NOMO-1 treated with dmso at 0.1 percent for 144 hours (cell line): ENCODE measurements at regions not wholly inside any gene's neighbourhood (a gene's known extent, or its start where the extent isn't known, plus 50 kb on each side); places are given as distances from the start of the nearest gene placed in this dataset.
A peak's percentile ranks its signal among the peaks of the same experiment; 100 is the strongest.

Experiments
- DNase-seq: peaks from one replicate; lab custom pipeline; 2025; ENCODE audit not compliant: unreplicated experiment; lab: John Stamatoyannopoulos, UW

DNA sequence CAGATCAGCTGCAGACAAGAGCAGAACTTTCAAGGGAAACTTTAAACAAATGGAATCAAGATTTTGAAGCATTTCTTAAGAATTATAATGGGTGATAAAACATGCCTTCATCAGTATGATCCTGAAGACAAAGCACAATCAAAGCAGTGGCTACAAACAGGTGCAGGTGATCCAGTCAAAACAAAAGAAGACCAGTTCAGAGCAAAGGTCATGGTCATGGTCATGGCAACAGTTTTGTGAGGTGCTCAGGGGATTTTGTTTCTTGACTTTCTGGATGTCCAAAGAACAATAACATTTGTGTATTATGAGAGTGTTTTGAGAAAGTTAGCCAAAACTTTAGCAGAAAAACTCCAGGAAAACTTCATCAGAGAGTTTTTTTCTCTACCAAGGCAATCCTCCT lies 681.7 kb upstream of the PTBP2 start:
- DNase-seq = no peak

- no peak for DNase-seq
These were observed 680.1 kb upstream of the PTBP2 start for GRCh38 chr1:96041470-96041869.

DNA sequence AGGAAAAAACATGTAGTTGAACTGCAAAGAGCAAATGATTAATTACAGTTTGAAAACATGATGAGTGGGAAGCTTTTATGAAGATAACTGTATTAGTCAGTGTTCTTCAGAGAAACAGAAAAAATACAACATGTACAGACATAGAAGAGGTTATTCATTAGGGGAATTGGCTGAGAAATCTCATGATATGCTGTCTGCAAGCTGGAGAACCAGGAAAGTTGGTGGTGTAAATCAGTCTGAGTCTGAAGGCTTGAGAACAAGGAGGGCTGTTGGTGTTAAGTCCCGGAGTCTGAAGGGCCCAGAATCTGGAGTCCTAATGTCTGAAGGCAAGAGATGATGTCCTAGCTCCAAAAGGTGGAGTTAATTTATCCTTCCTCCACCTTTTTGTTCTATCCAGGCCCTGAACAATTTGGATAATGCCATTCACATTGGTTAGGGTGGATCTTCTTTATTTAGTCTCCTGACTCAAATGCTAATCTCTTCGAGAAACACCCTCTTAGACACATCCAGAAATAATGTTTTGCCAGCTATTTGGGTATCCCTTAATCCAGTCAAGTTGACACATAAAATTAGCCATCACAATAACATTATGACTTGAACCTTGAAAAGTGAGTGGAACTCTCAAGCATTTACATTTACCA lies 672.9 kb upstream of the PTBP2 start:
- DNase-seq = no peak

DNA sequence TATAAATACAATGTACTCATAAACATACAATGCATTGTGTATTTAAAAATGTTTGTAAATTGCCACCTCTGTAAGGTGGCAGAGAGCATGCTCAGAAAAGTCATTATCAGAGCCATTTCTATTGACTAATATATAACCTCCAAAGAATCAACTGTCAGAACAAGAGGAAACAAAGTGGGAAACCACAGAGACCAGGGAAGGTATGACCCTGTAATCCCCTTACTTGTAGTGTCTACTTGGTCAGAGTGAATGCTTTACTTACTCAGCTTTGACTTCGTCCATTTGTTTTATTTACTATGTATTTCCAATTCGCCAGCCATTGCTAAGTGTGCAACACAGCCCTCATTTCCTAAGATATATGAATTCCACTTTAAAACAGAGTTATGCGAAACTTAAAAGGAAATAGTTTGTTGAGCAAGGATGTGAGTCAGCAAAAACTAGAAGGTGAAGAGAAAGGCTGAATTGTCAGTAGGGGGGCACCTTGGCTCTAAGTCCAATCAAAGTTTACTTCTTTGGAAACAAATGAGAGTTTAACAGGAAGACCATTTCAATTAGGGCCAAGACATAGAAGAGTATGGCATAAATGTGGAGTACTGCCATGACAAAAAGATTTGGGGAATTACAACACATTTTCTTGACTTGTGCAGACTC lies 671.7 kb upstream of the PTBP2 start:
- DNase-seq = peak; percentile 29

DNA sequence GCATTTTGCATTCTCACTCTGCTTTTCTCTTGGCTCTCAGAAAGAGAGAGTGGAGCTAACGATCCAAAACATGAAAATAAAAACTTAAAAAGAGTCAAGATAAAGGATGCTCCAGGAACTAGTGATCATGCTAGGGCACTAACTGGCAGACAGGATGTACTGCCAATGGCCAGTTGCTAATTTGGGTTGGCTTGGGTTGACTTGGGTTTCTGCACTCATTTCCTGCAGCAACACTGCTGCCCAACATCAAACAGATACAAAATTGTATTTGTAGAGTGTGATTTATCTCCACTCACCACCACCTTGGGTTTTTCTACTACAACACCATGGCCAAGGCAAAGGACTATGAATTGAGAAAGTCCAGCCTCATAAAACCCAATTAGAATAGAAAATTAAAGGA lies 662.3 kb upstream of the PTBP2 start:
- DNase-seq = no peak

DNA sequence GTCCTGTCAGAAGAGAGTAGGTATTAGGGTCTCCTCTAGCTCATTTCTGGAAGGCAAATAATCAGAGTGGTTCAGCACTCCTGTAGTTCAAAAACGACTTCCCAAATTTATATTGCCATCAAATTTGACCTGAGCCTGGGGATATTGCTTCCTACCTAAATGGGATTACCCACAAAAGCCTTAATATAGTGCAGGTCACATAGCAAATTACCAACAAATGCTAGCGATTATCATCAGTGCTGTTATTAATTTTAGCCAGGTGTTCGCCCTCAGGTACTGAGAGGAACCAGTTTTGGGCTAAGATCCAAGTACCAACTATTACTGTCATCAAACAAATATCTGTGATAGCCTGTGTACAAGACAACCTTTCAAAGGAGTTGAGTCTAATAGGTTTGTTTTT lies 661.8 kb upstream of the PTBP2 start:
- no peak for DNase-seq

- DNase-seq = no peak
These were observed 661.0 kb upstream of the PTBP2 start for GRCh38 chr1:96060621-96061020.

GRCh38 chr1:96072021-96072420 lies 649.6 kb upstream of the PTBP2 start:
- no peak for DNase-seq

DNA sequence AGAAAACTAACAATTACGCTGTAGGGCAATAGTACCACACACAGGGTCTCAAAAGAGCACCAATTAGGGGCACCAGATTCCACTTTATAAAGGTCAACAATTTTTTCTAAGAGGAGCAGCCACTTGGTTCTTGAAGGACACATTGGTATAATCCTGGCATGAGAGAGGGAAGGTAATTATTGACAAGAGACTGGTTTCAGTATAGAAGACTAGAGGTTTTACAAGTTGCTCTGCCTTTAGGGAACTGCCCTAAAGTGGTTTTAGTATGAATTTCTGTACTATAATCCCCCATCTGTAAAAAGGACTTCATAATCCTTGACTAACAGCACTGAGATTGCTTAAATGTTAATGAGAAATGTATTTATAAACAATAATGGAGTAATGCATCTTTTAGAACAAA lies 648.5 kb upstream of the PTBP2 start:
- DNase-seq = no peak

GRCh38 chr1:96074422-96074821 lies 647.2 kb upstream of the PTBP2 start:
- no peak for DNase-seq

GRCh38 chr1:96074876-96075577 lies 646.6 kb upstream of the PTBP2 start:
- DNase-seq = no peak

GRCh38 chr1:96075704-96076455 lies 645.7 kb upstream of the PTBP2 start:
- no peak for DNase-seq

DNA sequence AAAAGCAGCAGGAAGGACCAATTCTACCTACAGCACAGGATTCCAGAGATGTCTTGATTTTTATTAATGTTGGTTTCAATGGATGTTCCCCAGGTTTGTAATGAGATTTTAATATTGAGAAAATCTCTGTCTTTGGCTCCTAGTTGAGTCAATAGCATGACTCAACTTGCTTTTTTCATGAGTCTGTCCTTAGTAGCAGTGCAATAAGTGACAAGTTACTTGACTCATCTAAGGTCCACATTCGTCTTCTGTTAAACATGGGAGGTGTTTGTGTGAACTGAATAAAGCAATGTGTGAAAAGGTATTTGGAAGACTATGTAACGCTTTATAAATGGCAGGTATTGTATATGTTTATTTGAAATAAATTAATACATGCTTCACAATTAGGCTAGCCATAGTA lies 645.0 kb upstream of the PTBP2 start:
- DNase-seq = no peak

GRCh38 chr1:96079581-96079980 lies 642.0 kb upstream of the PTBP2 start:
- DNase-seq = no peak

GRCh38 chr1:96080925-96081324 lies 640.7 kb upstream of the PTBP2 start:
- no peak for DNase-seq

DNA sequence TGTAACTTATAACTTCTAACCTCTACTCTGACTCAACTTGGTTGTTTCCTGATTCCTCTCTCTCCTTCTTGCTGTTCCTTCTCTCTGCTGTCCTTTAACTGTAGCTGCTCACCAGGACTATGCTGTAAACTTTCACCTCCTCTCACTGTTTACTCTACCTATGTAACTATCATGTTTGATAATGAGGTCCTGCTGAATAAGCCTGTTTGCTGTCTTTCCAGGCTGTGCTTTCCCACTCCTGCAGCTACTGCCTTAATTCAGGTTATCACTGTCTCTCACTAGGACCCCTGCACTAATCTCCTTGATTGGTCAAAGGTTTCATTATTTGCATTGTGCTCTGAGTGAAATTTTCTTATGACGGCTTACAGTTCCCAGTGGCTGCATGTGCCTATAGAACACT lies 633.9 kb upstream of the PTBP2 start:
- DNase-seq = no peak

DNA sequence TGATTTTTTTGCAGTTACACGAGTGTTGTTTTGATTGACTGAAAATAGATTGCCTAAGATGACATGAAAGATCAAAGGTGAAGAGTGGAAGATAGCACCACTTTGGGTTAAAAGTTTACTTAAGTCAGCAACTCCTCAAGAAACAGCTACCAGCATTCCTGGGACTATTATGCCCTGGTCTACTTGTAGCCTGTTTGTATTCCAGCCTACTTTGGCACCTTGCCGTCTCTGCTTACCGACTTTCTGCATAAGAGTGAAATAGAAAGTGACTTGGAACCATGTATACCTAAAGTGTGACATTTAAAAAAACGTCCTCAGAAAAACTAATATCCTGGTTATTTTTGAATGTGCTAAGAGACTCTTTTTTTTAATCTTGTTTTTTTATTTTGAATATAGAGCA lies 631.5 kb upstream of the PTBP2 start:
- DNase-seq = no peak

DNA sequence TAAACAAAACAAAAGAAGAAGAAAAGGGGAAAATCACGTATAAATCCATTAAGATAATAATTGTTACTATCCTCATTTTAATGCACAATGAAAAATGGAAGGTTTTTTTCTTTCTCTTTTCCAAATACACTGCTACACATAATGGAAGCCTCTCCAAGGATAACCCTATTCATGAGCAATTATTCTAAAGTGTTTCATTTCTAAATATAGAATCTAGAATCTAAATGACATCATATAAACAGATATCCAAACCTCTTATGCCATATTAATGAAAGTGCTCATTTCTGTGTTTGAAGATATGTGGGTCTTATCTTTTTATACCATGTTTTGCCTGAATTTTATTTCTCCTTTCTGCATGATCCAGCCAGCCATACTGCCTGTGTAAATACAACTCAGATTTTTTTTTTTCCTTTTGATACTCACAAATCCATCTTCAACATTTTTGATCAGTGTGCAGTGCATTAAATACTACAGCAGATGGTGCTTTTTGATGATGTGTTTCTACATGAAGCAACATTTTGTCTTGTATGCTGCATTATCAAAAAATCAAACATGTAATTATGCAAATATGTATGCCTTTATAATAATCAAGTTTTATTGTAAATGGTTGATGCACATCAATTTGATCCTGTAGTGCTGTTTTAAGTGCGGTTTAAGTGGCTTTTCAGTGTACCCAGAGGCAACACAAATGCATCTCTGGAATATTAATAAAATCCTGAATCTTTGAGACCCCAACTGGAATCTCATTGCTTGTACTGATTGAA lies 625.6 kb upstream of the PTBP2 start:
- no peak for DNase-seq

DNA sequence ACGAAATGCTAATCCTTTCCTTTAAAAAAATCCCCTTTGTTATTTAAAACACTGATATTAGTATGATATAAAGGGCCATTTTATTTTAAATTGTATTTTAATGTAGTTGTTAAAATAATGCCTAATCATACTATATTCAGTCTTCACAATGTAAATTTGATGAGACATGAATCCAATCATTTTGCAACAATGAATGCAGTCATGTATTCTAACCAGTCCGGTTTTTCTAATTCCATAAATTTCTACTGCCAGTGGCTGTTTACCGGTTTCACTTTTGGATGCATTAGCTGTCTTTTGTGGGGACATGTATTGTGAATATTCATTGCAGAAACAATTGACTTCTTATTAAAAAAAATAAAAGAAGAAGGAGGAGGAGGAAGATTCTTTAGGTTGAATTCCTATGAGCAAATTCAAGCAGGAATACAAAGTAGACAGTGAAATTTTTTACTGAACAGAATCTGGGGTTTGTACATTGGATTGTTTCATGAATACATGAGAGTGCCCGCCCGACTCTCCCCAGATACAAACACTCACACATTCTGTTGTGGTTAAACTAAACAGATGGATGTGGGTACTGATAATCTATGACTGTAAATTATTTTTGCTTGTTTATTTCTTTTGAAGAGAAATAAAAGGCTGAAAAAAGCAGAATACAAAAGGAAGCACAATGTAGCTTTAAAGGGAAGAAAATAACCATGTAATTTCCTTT lies 624.8 kb upstream of the PTBP2 start:
- DNase-seq = no peak

DNA sequence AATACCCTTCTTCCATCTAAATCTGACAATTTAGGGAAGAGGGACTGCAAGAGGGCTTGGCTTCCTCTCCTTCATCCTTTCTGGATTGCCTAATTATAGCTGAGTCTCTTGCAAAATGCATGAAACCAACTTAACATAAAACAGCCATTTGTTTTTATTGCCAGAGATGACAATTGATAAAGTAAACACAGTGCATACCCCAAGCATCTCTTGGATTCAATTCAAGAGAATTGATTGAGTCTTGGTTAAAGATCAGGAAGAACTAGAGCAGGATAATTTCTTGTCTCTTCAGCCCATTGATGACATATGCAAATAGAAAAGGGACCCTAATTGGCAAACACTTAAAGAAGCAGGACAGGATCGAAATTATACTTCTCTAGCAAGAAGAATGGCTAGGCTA lies 617.1 kb upstream of the PTBP2 start:
- DNase-seq = no peak
